GM21737 (cell line): ENCODE measurements at regions not wholly inside any gene's neighbourhood (a gene's known extent, or its start where the extent isn't known, plus 50 kb on each side); places are given as distances from the start of the nearest gene placed in this dataset.

ENCODE experiments used
- ATAC-seq: cut with Tn5 transposase; IDR thresholded peaks from one replicate; pipeline ENCODE4 v1.9.1; 2021; ENCODE audit warnings: mild to moderate bottlenecking, moderate library complexity; ENCODE audit not compliant: unreplicated experiment

DNA sequence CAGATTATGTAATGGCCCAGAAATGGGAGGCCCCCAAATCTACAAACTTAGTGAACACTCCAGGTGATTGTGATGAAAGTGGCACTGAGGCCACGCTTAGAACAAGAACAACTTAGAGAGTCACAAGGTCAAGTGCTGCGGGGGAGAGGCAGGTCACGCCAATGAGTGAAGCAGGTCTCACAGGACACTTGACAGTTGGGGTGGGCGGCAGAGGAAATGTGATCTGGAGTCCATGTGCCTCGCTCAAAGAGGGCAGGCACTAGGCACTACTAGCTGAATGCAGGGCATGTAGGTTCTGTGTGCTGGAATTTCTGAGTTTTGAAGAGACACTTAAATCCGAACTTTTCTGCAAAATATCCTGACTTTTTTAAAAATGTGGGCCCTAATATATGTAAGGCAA is 193.2 kb upstream of the RORB start:
- ATAC-seq: no peak

GRCh38 chr9:74304598-74304997 is 192.5 kb upstream of the RORB start:
- no peak for ATAC-seq

- no peak for ATAC-seq
Observed at GRCh38 chr9:74309654-74310053, 187.5 kb upstream of the RORB start.

- ATAC-seq: no peak
Observed at GRCh38 chr9:74317235-74317634, 179.9 kb upstream of the RORB start.

DNA sequence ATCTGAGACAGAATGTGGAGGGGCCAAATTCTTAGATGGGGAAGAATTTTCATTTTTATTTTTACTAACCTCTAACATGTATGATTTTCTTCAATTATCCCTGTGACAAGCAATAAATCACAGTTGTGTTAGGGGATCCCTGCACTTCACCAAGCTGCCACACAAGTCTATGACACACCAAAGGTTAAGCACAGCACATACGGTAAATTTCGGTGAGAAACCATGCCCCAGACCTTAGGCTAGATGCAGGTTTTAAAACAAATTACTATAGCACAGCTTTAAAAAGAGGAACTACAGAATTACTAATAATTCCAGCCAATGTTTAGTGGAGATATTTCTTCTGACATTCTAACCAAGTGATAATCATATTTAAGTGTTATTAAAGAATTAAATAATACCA is 175.7 kb upstream of the RORB start:
- no peak for ATAC-seq

- no peak for ATAC-seq
Observed at GRCh38 chr9:74322661-74323314, 174.3 kb upstream of the RORB start.

GRCh38 chr9:74330487-74331214 is 166.5 kb upstream of the RORB start:
- no peak for ATAC-seq

DNA sequence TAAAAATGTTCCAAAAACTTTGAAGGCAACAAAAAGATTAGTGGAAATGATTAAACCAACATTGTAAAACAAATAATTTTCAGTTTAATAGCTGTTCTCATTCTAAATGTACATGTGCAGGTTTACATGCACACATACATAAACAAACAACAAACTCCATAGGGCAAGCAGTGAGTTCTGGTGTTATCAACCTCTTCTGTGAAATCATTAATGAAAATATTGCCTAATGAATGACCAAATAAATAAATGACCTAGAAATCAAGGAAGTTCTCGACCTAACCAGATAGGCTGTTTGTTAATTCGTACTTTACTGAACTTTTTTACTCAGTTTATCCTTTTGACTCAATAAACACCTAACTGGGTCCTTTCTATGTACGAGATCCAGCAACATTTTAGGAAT is 165.5 kb upstream of the RORB start:
- no peak for ATAC-seq

DNA sequence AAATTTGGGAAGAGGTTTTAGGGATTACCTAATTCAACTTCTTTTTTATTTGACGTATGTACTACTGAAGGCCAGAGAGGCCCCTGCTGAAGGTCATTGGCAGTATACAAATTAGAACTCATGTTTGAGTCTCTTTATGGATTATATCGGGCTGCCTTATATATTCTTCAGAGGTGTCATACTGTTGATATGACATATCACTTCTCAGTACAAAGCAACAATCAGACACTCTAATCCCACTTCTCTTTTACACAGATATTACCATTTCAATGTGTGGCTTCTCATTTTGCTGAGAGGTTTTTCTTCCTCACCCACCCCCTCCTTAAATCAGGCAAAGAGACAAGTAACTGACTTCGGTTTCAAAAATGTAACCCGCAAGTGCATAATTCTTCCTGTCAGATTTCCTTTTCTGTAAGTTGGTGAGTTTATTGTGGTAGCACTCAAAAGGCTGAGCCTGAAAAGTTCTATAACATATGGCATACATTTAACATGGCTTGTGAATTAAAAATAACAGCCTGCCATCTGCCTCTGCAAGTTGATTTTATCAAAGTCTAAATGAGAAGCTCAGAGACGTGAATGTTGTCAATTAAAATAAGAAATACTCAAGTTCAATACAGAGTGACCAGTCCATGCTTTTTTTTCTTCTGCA is 163.6 kb upstream of the RORB start:
- no peak for ATAC-seq

GRCh38 chr9:74334271-74334670 is 162.9 kb upstream of the RORB start:
- no peak for ATAC-seq

DNA sequence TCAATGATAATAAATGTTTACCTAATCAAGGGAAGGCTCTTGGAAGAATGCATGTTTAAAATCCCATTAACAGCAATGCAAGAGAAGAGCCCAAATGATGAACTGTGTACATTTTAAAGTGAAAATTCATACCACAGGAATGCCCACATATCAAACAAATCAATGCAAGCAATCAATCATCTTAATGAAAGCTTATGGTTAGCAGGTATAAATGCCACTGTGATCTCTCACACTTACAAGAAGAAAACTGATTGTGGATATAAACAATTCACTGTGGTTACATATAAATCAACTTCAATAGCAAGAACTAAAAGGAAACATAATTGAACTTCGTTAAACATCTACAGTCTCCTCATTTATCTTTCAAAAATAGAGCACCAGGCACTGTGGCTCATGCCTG is 161.0 kb upstream of the RORB start:
- ATAC-seq: no peak

GRCh38 chr9:74348777-74349176 is 148.4 kb upstream of the RORB start:
- no peak for ATAC-seq

- no peak for ATAC-seq
Observed at GRCh38 chr9:74355107-74355506, 142.0 kb upstream of the RORB start.

DNA sequence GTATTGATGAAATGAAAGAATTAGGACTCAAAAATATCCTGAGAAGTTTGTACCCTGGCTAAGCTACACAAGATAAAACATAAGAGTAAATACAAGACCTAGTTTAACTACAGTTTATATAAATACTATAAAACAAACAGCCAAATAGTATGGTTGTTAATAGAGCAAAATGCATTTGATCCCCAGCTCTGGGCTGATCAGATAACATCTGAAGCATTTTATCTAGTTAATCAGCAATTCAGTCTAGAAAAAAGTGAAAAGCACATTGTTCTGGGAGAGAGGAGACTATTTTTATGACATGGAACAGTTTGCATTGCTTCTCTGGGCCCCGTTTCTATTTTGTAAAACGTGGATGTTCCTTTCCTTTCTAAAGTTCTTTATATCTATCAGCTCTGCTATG is 139.6 kb upstream of the RORB start:
- ATAC-seq: no peak

GRCh38 chr9:74358959-74359358 is 138.2 kb upstream of the RORB start:
- ATAC-seq: no peak

DNA sequence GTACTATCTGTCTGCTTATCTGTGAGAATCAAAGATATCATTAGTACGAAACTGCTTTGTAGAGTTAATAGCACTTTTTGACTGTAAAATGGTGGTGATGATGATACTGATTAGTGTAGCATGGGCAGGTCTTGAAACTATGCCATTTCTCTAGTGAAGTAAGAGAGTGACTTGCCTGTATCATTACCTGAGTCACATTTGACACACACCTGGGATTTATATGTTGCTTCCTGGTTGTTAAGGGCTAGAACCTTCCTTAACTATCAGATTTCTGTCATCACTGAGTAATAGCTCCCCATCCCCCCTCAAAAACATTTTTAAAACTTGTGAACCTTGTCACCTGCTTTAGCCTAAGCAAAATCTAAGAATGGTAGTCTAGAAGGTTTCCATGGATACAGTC is 135.6 kb upstream of the RORB start:
- no peak for ATAC-seq

- no peak for ATAC-seq
Observed at GRCh38 chr9:74362423-74362822, 134.7 kb upstream of the RORB start.

GRCh38 chr9:74366111-74366510 is 131.0 kb upstream of the RORB start:
- no peak for ATAC-seq

GRCh38 chr9:74369844-74370243 is 127.3 kb upstream of the RORB start:
- no peak for ATAC-seq

DNA sequence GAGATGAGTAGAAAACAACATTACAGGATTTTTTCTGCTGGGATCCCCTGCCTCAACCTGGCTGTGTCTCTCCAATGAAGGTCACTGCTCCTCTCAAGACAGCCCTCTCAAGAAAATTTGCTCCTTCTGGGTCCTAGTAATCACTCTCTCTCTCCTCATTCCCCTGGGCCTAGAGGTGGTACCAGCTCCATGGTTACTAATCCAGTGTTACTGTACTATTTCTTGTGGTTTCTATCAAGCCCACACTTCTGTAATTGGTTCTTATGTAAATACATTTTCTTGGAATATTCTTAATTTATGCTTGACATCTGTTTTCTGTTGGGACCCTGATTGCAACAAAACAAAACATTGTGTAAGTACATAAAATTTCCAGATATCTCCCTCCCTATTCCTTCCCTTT is 123.8 kb upstream of the RORB start:
- ATAC-seq: no peak

DNA sequence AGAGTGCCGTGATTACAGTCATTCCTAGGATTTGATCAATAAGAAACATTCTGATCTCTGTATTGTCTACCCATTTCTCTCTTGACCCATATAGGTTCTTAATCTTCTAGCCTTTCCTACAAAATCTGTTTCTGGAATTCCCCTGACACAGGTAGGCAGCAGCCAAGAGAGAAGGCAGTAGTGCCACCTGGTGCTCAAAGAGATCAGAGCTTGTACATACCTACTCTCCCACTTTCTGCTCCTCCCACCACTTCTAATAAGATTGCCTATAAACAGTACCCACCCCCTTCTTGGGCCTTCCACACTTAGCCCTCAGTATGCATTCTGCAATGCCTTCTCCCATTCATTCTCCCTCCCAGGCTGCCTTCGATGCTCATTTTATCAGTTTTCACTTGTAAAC is 117.4 kb upstream of the RORB start:
- no peak for ATAC-seq

DNA sequence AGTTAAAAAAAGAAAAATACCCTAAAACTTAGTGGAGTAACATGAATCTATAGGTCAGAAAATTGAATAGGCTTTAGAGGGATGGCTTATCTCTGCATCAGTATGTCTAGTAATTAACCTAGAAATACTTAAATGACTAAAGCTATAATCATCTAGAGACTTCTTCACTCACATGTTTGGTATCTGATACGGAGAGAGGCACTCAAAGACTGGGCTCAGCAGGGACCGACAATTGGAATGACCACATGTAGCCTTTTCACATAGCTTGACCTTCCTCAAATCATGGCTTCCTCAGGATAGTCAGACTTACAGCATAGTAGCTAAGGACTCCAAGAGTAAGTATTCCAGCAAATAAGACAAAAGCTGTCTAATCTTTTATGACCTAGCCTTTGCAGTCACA is 105.3 kb upstream of the RORB start:
- no peak for ATAC-seq
